Activated CD8-positive, alpha-beta T cell treated with anti-CD3 and anti-CD28 coated beads, Interleukin-2, amount 10 ng/mL, durations not matched to agents 7 days and 5 days (primary cell): ENCODE measurements at regions not wholly inside any gene's neighbourhood (a gene's known extent, or its start where the extent isn't known, plus 50 kb on each side); places are given as distances from the start of the nearest gene placed in this dataset.
A peak's percentile ranks its signal among the peaks of the same experiment; 100 is the strongest.

Experiments used
- ATAC-seq: fragments of 150-1000 bp; cut with Tn5 transposase; one replicate; pipeline ENCODE4 v1.10.0; 2021; ENCODE audit warnings: moderate library complexity
- CTCF ChIA-PET: fragments of 350-600 bp; sonication (Branson Sonifier 250); formaldehyde crosslinking; loops from one replicate; lab custom pipeline; 2021; ENCODE audit warnings: antibody characterized with exemption; lab: Charles Lee
- POLR2A ChIA-PET: fragments of 350-600 bp; sonication (Branson Sonifier 250); formaldehyde crosslinking; loops from one replicate; lab custom pipeline; 2021; ENCODE audit warnings: antibody characterized with exemption; lab: Charles Lee
- DNase-seq: peaks from one replicate; pipeline ENCODE4 v3.0.0-alpha.2; 2020
- H3K27ac Mint-ChIP-seq: one replicate; pipeline ENCODE4 v1.8.0; 2021; ENCODE audit warnings: mild to moderate bottlenecking, mixed read lengths
- H3K27me3 Mint-ChIP-seq: one replicate; pipeline ENCODE4 v1.8.0; 2021; ENCODE audit warnings: low read depth, mixed read lengths
- H3K36me3 Mint-ChIP-seq: one replicate; pipeline ENCODE4 v1.8.0; 2021; ENCODE audit warnings: low read depth, mixed read lengths
- H3K4me1 Mint-ChIP-seq: one replicate; pipeline ENCODE4 v1.8.0; 2021; ENCODE audit warnings: low read depth, mixed read lengths
- H3K4me3 Mint-ChIP-seq: one replicate; pipeline ENCODE4 v1.8.0; 2021; ENCODE audit warnings: mild to moderate bottlenecking, mixed read lengths
- H3K9me3 Mint-ChIP-seq: one replicate; pipeline ENCODE4 v1.8.0; 2022; ENCODE audit warnings: mixed read lengths; ENCODE audit not compliant: insufficient read depth

DNA sequence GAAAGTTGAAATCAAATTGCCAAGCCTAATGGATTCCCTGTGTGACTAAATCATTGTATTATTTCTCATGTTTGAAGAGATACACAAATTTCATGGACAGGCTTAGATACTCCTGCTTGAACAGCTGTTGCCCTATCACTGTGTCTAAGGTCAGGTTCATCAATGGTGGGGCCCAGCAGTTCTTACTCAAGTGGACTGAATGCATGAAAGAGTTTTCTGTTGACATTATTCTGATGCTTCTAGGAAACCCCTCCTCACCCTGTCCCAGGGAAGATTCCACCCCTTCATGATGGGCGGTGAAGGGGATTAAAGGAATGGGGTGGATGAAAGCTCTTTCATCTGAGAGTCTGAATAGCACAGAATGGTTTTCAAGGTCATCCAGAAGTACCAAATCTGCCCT lies 148.8 kb downstream of the INO80D start:
- peaks cover 2% of the 10 kb centered on the region for H3K27me3 Mint-ChIP-seq
- ATAC-seq (no peak), DNase-seq (no peak)
- H3K4me3 Mint-ChIP-seq, result no peak overlapping the region
- no peaks in the 10 kb centered on the region for H3K4me1 Mint-ChIP-seq
- H3K36me3 Mint-ChIP-seq, result no peaks in the 10 kb centered on the region
- H3K9me3 Mint-ChIP-seq, result no peaks in the 10 kb centered on the region
- POLR2A ChIA-PET, result no interaction called here
- CTCF ChIA-PET, result interaction anchor here (0.6 to 1.0 kb wide), 3 partner anchors 11 to 1600 kb away, joined by 3 read pairs; no protein-coding TSS in a partner anchor
- H3K27ac Mint-ChIP-seq, result no peak overlapping the region

DNA sequence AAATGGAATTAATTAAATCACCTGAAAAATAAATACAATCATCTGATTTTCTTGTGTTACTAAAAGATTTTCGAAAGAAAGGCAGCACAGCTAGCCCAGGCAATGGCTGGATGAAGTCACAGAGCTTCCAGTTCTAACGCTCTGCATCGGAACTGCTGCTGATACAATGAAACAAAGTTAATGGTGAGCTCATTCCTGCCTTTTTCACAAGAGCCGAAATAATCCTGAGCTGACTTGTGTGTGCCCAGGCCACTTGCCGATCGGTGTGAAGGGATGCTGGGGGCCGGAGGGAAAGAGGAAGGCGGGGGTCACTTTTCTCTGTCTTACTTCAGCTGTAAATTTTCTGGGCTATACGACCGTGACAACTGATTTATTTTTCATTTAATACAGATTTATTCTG lies 149.5 kb downstream of the INO80D start:
- Mint-ChIP-seq H3K36me3 (no peaks in the 10 kb centered on the region), H3K27ac (no peak overlapping the region), H3K9me3 (no peaks in the 10 kb centered on the region), H3K4me3 (no peak overlapping the region), H3K4me1 (no peaks in the 10 kb centered on the region), H3K27me3 (peaks cover 2% of the 10 kb centered on the region)
- CTCF ChIA-PET, result interaction anchor here (1.0 to 3.3 kb wide), 3 partner anchors 11 to 614 kb away, joined by 3 to 14 read pairs (median 4); no protein-coding TSS in a partner anchor
- no peak for DNase-seq
- ATAC-seq, result no peak
- POLR2A ChIA-PET, result no interaction called here

DNA sequence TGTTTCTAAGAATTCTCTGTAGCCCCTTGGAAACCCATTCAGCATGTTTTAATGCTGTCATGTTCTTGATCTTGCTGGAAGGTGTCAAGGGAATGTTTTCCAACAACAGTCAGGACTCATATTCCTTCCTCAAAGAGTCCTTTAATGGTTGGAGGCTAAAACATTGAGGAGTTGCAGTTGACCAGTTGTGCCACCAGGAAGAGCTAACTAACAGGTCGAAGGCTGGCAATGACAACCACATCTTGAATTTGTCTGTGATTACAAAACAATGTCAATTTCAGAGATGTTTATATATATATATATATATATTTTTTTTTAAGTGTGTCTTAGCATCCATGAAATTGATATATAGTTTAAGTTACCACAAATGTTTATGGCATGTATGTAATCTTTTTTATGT lies 151.5 kb downstream of the INO80D start:
- no peak overlapping the region for H3K4me3 Mint-ChIP-seq
- ChIA-PET POLR2A (no interaction called here), CTCF (interaction anchor here (0.6 to 3.3 kb wide), 2 partner anchors 9 to 13 kb away, joined by 4 to 14 read pairs; no protein-coding TSS in a partner anchor)

DNA sequence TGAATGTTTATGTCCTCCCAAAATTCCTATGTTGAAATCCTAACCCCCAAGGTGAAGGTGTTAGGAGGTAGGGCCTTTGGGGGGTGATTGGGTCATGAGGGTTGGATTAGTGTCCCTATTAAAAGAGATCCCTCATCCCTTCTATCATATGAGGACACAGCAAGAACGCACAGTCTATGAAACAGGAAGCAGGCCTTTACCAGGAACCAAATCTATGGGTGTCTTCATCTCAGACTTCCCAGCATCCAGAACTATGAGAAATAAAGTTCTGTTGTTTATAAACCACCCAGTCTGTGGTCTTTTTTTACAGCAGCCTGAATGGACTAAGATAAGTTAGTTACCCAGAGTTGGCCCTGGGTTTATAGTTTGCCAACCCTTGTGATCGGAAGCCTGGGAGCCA lies 153.1 kb downstream of the INO80D start:
- no peak for ATAC-seq
- no peak overlapping the region for H3K4me3 Mint-ChIP-seq
- H3K27ac Mint-ChIP-seq, result no peak overlapping the region
- CTCF ChIA-PET, result no interaction called here
- no peaks in the 10 kb centered on the region for H3K9me3 Mint-ChIP-seq
- H3K4me1 Mint-ChIP-seq, result no peaks in the 10 kb centered on the region
- DNase-seq, result no peak
- H3K27me3 Mint-ChIP-seq, result peaks cover 9% of the 10 kb centered on the region
- no peaks in the 10 kb centered on the region for H3K36me3 Mint-ChIP-seq
- POLR2A ChIA-PET, result no interaction called here

More for the DNA sequence above, 151.5 kb downstream of the INO80D start:
- Mint-ChIP-seq H3K9me3 (no peaks in the 10 kb centered on the region), H3K36me3 (no peaks in the 10 kb centered on the region), H3K4me1 (no peaks in the 10 kb centered on the region), H3K27me3 (peaks cover 4% of the 10 kb centered on the region), H3K27ac (no peak overlapping the region)
- ATAC-seq, result no peak
- DNase-seq, result no peak

DNA sequence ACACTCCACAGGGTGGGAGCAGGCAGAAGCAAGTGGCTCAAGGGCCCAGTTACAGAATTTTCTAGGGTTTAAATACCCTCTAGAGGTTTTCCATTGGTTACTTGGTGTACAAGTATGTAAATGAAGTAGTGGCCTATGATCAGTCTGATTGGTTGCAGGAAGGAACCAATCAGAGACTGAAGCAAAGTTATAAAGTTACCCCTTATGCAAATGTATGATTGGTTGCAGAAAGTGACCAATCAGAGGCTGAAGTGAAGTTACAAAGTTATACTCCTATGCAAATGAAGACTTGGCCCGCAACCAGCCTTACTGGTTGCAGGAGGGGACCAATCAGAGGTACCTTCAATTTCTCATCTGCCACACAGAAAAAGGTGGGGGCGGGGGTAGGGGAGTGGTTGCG lies 154.6 kb downstream of the INO80D start:
- ATAC-seq (no peak), DNase-seq (no peak)
- CTCF ChIA-PET, result no interaction called here
- Mint-ChIP-seq H3K36me3 (no peaks in the 10 kb centered on the region), H3K4me3 (no peak overlapping the region), H3K4me1 (peaks cover 1% of the 10 kb centered on the region), H3K27me3 (peaks cover 16% of the 10 kb centered on the region), H3K9me3 (no peaks in the 10 kb centered on the region), H3K27ac (no peak overlapping the region)
- POLR2A ChIA-PET, result no interaction called here

DNA sequence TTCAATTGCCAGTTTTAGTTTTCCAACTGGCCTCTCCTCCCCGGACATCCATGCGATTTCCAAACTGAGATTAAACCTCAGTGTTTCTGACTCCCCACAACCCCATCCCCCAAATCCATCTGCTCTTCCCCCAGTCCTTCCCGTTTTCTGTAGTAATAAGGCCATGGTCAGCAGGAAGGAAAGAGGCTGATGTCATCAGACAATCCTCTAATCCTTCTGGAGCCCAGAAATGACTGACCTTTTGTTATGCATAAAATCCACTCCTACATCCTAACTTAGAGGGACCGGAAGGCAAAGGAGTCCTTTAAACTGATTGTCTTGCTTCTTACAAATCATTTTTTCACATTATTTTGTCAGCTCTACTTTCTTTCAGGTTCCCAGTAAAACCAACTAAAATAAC lies 155.8 kb downstream of the INO80D start:
- Mint-ChIP-seq H3K27ac (no peak overlapping the region), H3K4me1 (peaks cover 5% of the 10 kb centered on the region), H3K36me3 (no peaks in the 10 kb centered on the region), H3K4me3 (no peak overlapping the region), H3K9me3 (no peaks in the 10 kb centered on the region), H3K27me3 (peaks cover 21% of the 10 kb centered on the region)
- DNase-seq (no peak), ATAC-seq (no peak)
- CTCF ChIA-PET, result no interaction called here
- POLR2A ChIA-PET, result no interaction called here

DNA sequence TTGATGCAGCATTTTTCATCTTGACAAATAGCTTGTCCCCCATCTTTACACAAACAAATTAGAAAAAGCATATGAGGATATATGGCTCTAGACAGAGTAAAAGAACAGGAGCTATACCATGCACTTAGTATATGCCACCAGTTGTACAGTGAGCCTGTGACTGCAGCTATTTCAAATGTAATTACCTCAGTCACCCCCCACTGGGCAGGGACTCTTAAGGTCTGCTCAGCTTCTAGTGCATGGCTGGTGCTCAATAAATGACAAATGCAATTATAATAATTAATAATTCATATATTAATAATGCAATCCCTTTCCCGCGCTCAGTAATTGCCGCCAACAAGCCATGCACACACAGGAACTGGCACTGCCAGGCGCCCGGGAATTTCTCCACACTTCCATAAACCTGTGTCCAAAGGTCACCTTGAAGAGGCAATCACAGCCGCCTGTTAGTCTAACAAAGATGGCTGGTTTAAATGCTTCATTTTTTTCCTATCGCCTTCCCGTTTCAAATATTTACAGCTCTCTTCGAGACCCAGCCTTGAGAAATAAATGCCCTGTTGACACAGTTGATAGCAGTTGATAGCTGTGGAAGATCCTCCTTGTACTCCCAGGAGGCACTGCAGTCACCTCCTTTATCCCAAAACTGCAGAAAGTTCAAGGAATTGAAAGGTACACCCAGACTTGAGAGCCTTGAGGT lies 156.6 kb downstream of the INO80D start:
- POLR2A ChIA-PET, result no interaction called here
- H3K27me3 Mint-ChIP-seq, result peaks cover 27% of the 10 kb centered on the region
- H3K9me3 Mint-ChIP-seq, result no peaks in the 10 kb centered on the region

DNA sequence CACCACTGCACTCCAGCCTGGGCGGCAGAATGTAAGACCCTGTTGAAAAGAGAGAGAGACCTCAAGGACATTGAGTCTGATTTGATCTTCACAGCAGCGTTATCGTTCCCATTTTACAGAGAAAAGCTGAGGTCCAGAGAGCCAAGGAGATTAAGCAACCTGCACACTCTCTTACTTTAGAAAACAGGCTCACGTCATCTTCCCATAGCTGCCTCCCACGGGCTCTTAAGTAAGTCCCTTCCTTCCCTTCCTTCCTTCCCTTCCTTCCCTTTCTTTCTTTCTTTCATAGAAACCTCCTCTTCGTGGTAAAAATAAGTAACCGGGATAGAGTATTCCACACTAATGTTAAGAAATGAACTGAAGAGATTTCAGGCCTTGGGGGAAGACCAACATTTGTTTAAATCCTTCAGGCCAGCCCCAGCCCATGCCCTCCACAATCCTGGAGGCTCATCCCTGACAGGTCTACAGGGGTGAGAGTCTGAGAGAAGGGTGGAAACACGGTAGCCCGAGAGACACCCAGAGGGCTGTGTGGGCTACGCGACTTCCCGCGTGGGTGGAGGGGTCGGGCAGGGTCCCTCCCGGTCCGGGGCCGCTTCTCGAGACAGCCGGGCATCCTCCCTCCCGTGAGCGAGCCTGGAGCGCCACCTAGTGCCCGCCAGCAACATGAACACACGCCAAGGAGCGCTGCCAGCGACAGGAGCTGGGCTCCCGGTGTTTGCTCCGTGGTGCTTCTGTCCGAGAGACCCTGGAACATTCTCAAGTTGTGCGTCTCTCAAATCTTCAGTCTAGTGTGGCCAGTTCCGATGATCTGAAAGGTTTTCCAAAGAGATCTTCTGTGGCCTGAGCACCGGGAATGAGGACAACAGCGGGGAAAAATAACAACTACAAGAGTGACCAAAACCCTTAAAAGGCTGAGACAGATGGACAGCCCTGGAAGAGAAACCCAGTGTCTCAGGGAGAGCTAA lies 160.3 kb downstream of the INO80D start:
- DNase-seq (peak; percentile 75), ATAC-seq (peak; percentile 96)
- Mint-ChIP-seq H3K27ac (no peak overlapping the region), H3K9me3 (no peaks in the 10 kb centered on the region), H3K36me3 (no peaks in the 10 kb centered on the region), H3K4me3 (no peak overlapping the region), H3K4me1 (peaks cover 5% of the 10 kb centered on the region), H3K27me3 (peaks cover 27% of the 10 kb centered on the region)
- CTCF ChIA-PET, result interaction anchor here (0.6 to 1.8 kb wide), 26 partner anchors 10 to 1381 kb away, joined by 3 to 17 read pairs (median 4); no protein-coding TSS in a partner anchor
- POLR2A ChIA-PET, result no interaction called here

More for the DNA sequence above, 156.6 kb downstream of the INO80D start:
- ATAC-seq, result no peak
- H3K4me1 Mint-ChIP-seq, result peaks cover 5% of the 10 kb centered on the region
- CTCF ChIA-PET, result no interaction called here
- no peaks in the 10 kb centered on the region for H3K36me3 Mint-ChIP-seq
- no peak for DNase-seq
- H3K27ac Mint-ChIP-seq, result no peak overlapping the region
- H3K4me3 Mint-ChIP-seq, result no peak overlapping the region

DNA sequence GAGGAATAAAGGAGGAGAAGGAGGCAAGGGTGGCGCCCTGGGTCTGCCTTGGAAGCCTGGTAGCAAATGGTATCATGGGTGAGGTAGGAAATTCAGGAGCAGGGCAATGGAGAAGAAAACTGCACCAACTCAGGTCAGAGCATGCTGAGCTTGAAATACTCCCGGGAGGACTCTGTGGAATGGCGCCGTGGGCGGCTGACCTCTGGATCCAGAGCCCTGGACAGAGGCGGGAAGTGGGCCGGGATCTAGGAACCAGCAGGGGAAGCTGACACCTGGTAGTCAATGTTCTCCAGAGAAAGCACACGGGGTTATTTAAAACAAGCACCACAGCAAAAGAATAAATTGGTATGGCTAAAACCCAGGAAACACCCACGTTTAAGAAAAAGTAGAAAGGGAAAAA lies 161.3 kb downstream of the INO80D start:
- H3K36me3 Mint-ChIP-seq, result no peaks in the 10 kb centered on the region
- ChIA-PET CTCF (interaction anchor here (1.5 kb wide), 2 partner anchors 22 to 146 kb away, joined by 3 to 5 read pairs; no protein-coding TSS in a partner anchor), POLR2A (no interaction called here)
- H3K9me3 Mint-ChIP-seq, result no peaks in the 10 kb centered on the region
- ATAC-seq (no peak), DNase-seq (no peak)
- no peak overlapping the region for H3K4me3 Mint-ChIP-seq
- no peak overlapping the region for H3K27ac Mint-ChIP-seq
- peaks cover 26% of the 10 kb centered on the region for H3K27me3 Mint-ChIP-seq
- H3K4me1 Mint-ChIP-seq, result peaks cover 5% of the 10 kb centered on the region

DNA sequence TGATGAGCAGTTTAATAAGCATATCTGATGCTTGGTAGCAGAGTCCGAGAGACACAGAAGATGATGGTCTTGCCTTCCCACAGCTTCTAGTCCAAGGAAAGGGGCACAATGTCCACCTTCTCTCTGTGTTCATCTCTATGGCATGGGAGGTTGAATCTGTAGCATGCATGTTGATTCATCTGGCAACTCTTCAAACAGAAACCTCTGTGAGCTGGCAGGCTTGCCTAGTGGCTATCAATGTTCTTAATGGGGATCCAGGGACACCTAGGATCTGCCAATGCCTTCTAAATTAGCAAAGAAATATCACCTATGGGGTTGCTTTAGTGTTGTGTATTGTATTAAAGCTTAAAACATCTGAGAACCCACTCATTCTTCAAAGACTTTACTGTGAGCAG lies 170.8 kb downstream of the INO80D start:
- Mint-ChIP-seq H3K4me3 (no peak overlapping the region), H3K36me3 (no peaks in the 10 kb centered on the region), H3K4me1 (no peaks in the 10 kb centered on the region), H3K9me3 (no peaks in the 10 kb centered on the region), H3K27me3 (peaks cover 24% of the 10 kb centered on the region), H3K27ac (no peak overlapping the region)
- no peak for ATAC-seq
- ChIA-PET CTCF (no interaction called here), POLR2A (no interaction called here)
- DNase-seq, result no peak

DNA sequence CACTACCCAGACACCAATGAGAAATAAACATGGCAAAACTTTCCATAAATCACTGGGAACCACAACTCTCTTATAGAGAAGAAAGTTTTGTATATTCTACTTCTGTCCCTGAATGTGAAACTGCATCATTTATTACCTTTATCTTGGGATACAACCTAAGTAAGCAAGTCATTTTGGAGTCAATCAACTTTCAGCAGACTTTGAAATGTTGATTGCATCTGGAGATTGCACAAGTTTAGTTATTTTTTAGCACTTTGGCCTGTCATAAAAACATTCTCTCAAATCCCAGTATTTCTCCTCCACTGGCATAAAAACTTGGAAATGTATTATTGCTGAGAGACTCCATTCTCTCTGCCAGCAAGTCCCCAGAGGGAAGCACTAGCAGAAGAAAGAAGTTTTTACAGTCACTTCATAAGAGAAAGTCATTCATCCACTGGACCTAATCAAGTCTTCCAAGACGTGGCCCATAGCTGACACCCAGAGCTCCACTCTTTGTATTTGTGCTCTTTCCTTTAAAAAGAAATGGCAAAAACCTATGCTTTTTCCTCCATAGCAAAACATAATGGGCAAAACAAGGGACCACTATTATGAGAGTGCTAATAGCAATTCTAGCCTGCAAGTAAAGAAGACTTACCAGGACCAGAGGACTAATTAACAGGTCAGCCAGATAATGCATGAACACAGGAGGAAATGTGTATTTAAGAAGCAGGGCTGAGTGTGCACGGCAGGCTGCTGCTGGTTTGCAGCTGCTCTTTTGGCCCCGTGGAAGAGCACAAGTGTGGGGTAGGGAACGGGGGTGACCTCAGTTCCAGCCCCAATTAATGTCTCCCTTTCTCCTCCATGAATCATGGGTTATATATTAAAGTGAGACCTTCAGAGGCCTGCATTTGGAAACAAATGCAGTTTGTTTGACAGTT lies 171.5 kb downstream of the INO80D start:
- H3K4me3 Mint-ChIP-seq, result no peak overlapping the region
- ChIA-PET POLR2A (no interaction called here), CTCF (no interaction called here)
- ATAC-seq (no peak), DNase-seq (no peak)
- no peaks in the 10 kb centered on the region for H3K36me3 Mint-ChIP-seq
- no peak overlapping the region for H3K27ac Mint-ChIP-seq
- no peaks in the 10 kb centered on the region for H3K4me1 Mint-ChIP-seq
- peaks cover 24% of the 10 kb centered on the region for H3K27me3 Mint-ChIP-seq
- H3K9me3 Mint-ChIP-seq, result no peaks in the 10 kb centered on the region
